Large intestine (tissue), 3 donors: ENCODE measurements at regions not wholly inside any gene's neighbourhood (a gene's known extent, or its start where the extent isn't known, plus 50 kb on each side); places are given as distances from the start of the nearest gene placed in this dataset.
A peak's percentile ranks its signal among the peaks of the same experiment; 100 is the strongest.

Source experiments
- DNase-seq, 2 donors: peaks; one replicate each; pipeline versions ENCODE4 v3.0.0 to v3.0.0-alpha.2; 2013
- H3K27ac ChIP-seq: one replicate; pipeline ENCODE4 v1.5.1; 2013; ENCODE audit warnings: low read length
- H3K27me3 ChIP-seq: 2 replicates; pipeline ENCODE4 v1.6.1; 2013; ENCODE audit warnings: low read length; ENCODE audit not compliant: control insufficient read depth, insufficient read depth
- H3K36me3 ChIP-seq: 2 replicates; pipeline ENCODE4 v1.6.1; 2013; ENCODE audit warnings: low read length; ENCODE audit not compliant: control insufficient read depth, insufficient read depth
- H3K4me1 ChIP-seq: one replicate; pipeline ENCODE4 v1.6.1; 2013; ENCODE audit warnings: low read length; ENCODE audit not compliant: control insufficient read depth, insufficient read depth
- H3K4me3 ChIP-seq: one replicate; pipeline ENCODE4 v1.5.1; 2013; ENCODE audit warnings: low read length
- H3K9me3 ChIP-seq: one replicate; pipeline ENCODE4 v1.6.1; 2013; ENCODE audit warnings: mild to moderate bottlenecking, low read depth, low read length, moderate library complexity; ENCODE audit not compliant: control insufficient read depth
- WGBS: methylation state at CpG from one replicate; pipeline ENCODE4 v1.1.5; 2013; ENCODE audit warnings: low lambda C conversion rate; ENCODE audit not compliant: insufficient coverage; 5-methylcytosine and 5-hydroxymethylcytosine counted together

- no peak for DNase-seq
- Histone ChIP-seq H3K9me3 (no peaks in the 10 kb centered on the region), H3K27me3 (no peaks in the 10 kb centered on the region), H3K4me1 (peaks cover 11% of the 10 kb centered on the region), H3K27ac (no peak overlapping the region), H3K36me3 (no peaks in the 10 kb centered on the region), H3K4me3 (no peak overlapping the region)
- 100% methylated on average over 1 of the region's 2 CpGs for WGBS
These were observed 88.4 kb upstream of the STEAP1B start for GRCh38 chr7:22588351-22588750.

GRCh38 chr7:22587322-22587721 is 87.3 kb upstream of the STEAP1B start:
- no peak for DNase-seq
- no peaks in the 10 kb centered on the region for H3K36me3 ChIP-seq
- H3K4me1 ChIP-seq: peaks cover 17% of the 10 kb centered on the region
- no peaks in the 10 kb centered on the region for H3K27me3 ChIP-seq
- no peak overlapping the region for H3K4me3 ChIP-seq
- H3K9me3 ChIP-seq: no peaks in the 10 kb centered on the region
- WGBS: 100% methylated on average over 1 of the region's 2 CpGs
- no peak overlapping the region for H3K27ac ChIP-seq

- peak in 1 of 2 donors; percentile 39 for DNase-seq
- Histone ChIP-seq H3K4me3 (no peak overlapping the region), H3K4me1 (peaks cover 17% of the 10 kb centered on the region), H3K9me3 (no peaks in the 10 kb centered on the region), H3K27ac (no peak overlapping the region), H3K27me3 (no peaks in the 10 kb centered on the region), H3K36me3 (no peaks in the 10 kb centered on the region)
These were observed 86.8 kb upstream of the STEAP1B start for GRCh38 chr7:22586786-22587140.

GRCh38 chr7:22586101-22586785 is 86.3 kb upstream of the STEAP1B start:
- Histone ChIP-seq H3K4me3 (no peak overlapping the region), H3K4me1 (peaks cover 17% of the 10 kb centered on the region), H3K27ac (no peak overlapping the region), H3K27me3 (no peaks in the 10 kb centered on the region), H3K36me3 (no peaks in the 10 kb centered on the region), H3K9me3 (no peaks in the 10 kb centered on the region)
- no peak for DNase-seq
- WGBS: no CpG with 5 or more reads among the region's 5 CpGs

- no peaks in the 10 kb centered on the region for H3K36me3 ChIP-seq
- H3K9me3 ChIP-seq: no peaks in the 10 kb centered on the region
- no peaks in the 10 kb centered on the region for H3K27me3 ChIP-seq
- WGBS: 100% methylated on average over 1 of the region's 1 CpG
- peaks cover 17% of the 10 kb centered on the region for H3K4me1 ChIP-seq
- no peak for DNase-seq
- no peak overlapping the region for H3K27ac ChIP-seq
- H3K4me3 ChIP-seq: no peak overlapping the region
These were observed 84.2 kb upstream of the STEAP1B start for GRCh38 chr7:22584179-22584578.

GRCh38 chr7:22582863-22583622 is 83.1 kb upstream of the STEAP1B start:
- Histone ChIP-seq H3K4me1 (peaks cover 17% of the 10 kb centered on the region), H3K27ac (peak overlapping the region; percentile 20), H3K9me3 (no peaks in the 10 kb centered on the region), H3K4me3 (no peak overlapping the region), H3K36me3 (no peaks in the 10 kb centered on the region), H3K27me3 (no peaks in the 10 kb centered on the region)
- DNase-seq: peak; percentile 87 to 90
- 86% methylated on average over 1 of the region's 7 CpGs for WGBS

GRCh38 chr7:22581099-22581498 is 81.1 kb upstream of the STEAP1B start:
- no CpG with 5 or more reads among the region's 3 CpGs for WGBS
- Histone ChIP-seq H3K27me3 (no peaks in the 10 kb centered on the region), H3K9me3 (no peaks in the 10 kb centered on the region), H3K4me1 (peaks cover 24% of the 10 kb centered on the region), H3K4me3 (no peak overlapping the region), H3K36me3 (no peaks in the 10 kb centered on the region), H3K27ac (no peak overlapping the region)
- DNase-seq: no peak

- Histone ChIP-seq H3K27ac (no peak overlapping the region), H3K27me3 (no peaks in the 10 kb centered on the region), H3K4me3 (no peak overlapping the region), H3K4me1 (peaks cover 24% of the 10 kb centered on the region), H3K9me3 (no peaks in the 10 kb centered on the region), H3K36me3 (no peaks in the 10 kb centered on the region)
- no peak for DNase-seq
- WGBS: no CpG with 5 or more reads among the region's 2 CpGs
These were observed 80.0 kb upstream of the STEAP1B start for GRCh38 chr7:22579961-22580360.

GRCh38 chr7:22578007-22578733 is 78.2 kb upstream of the STEAP1B start:
- DNase-seq: no peak
- peaks cover 17% of the 10 kb centered on the region for H3K4me1 ChIP-seq
- no peak overlapping the region for H3K4me3 ChIP-seq
- H3K27me3 ChIP-seq: no peaks in the 10 kb centered on the region
- WGBS: 75% methylated on average over 2 of the region's 5 CpGs
- H3K9me3 ChIP-seq: no peaks in the 10 kb centered on the region
- no peaks in the 10 kb centered on the region for H3K36me3 ChIP-seq
- peak overlapping the region; percentile 38 for H3K27ac ChIP-seq

GRCh38 chr7:22577470-22578001 is 77.5 kb upstream of the STEAP1B start:
- peak overlapping the region; percentile 38 for H3K27ac ChIP-seq
- WGBS: 0% methylated on average over 2 of the region's 6 CpGs
- no peaks in the 10 kb centered on the region for H3K9me3 ChIP-seq
- H3K27me3 ChIP-seq: no peaks in the 10 kb centered on the region
- H3K4me3 ChIP-seq: no peak overlapping the region
- no peaks in the 10 kb centered on the region for H3K36me3 ChIP-seq
- peak; percentile 77 to 88 for DNase-seq
- H3K4me1 ChIP-seq: peaks cover 12% of the 10 kb centered on the region
